DMS53 treated with DMSO at 0.1 percent for 48 hours (cell line): ENCODE measurements at regions not wholly inside any gene's neighbourhood (a gene's known extent, or its start where the extent isn't known, plus 50 kb on each side); places are given as distances from the start of the nearest gene placed in this dataset.
"Not testable (repeated sequence)": the region's sequence is repeated elsewhere in the genome, so short reads cannot be mapped to it uniquely, and the experiment has no call there.

Source experiments
- DNase-seq: peaks from one replicate; lab custom pipeline; 2025; ENCODE audit not compliant: unreplicated experiment; lab: John Stamatoyannopoulos, UW

- no peak for DNase-seq
These were observed 488.1 kb upstream of the ARX start for GRCh38 chrX:25503826-25504225.

- no peak for DNase-seq
These were observed 492.0 kb upstream of the ARX start for GRCh38 chrX:25507801-25508200.

GRCh38 chrX:25519258-25519657 is 503.5 kb upstream of the ARX start:
- DNase-seq: no peak

GRCh38 chrX:25522443-25523010 is 506.8 kb upstream of the ARX start:
- not testable (repeated sequence) for DNase-seq

GRCh38 chrX:25523574-25524540 is 508.1 kb upstream of the ARX start:
- peak; percentile 83 for DNase-seq

GRCh38 chrX:25527156-25527555 is 511.4 kb upstream of the ARX start:
- DNase-seq: no peak

GRCh38 chrX:25527596-25527995 is 511.8 kb upstream of the ARX start:
- DNase-seq: no peak

GRCh38 chrX:25531096-25531495 is 515.3 kb upstream of the ARX start:
- DNase-seq: no peak

- DNase-seq: no peak
These were observed 518.3 kb upstream of the ARX start for GRCh38 chrX:25534091-25534490.

- no peak for DNase-seq
These were observed 520.7 kb upstream of the ARX start for GRCh38 chrX:25536307-25536970.

- no peak for DNase-seq
These were observed 521.9 kb upstream of the ARX start for GRCh38 chrX:25537699-25538098.

- no peak for DNase-seq
These were observed 528.9 kb upstream of the ARX start for GRCh38 chrX:25544641-25545040.

GRCh38 chrX:25548811-25549210 is 533.0 kb upstream of the ARX start:
- no peak for DNase-seq

GRCh38 chrX:25555521-25555920 is 539.8 kb upstream of the ARX start:
- DNase-seq: no peak

- no peak for DNase-seq
These were observed 542.4 kb upstream of the ARX start for GRCh38 chrX:25558137-25558536.

- no peak for DNase-seq
These were observed 545.4 kb upstream of the ARX start for GRCh38 chrX:25561190-25561589.

GRCh38 chrX:25573631-25574030 is 557.9 kb upstream of the ARX start:
- no peak for DNase-seq

GRCh38 chrX:25596921-25597320 is 541.2 kb upstream of the MAGEB18 start:
- no peak for DNase-seq

- DNase-seq: no peak
These were observed 540.6 kb upstream of the MAGEB18 start for GRCh38 chrX:25597551-25597950.

- DNase-seq: no peak
These were observed 539.1 kb upstream of the MAGEB18 start for GRCh38 chrX:25599061-25599460.

GRCh38 chrX:25600776-25601175 is 537.4 kb upstream of the MAGEB18 start:
- DNase-seq: no peak

GRCh38 chrX:25601323-25601722 is 536.8 kb upstream of the MAGEB18 start:
- DNase-seq: no peak
